Stimulated activated CD8-positive, alpha-beta memory T cell treated with anti-CD3 and anti-CD28 coated beads, Interleukin-12 subunit alpha, Interleukin-12 subunit beta, amount 100 ng/mL, for 24 hours (primary cell): ENCODE measurements at regions not wholly inside any gene's neighbourhood (a gene's known extent, or its start where the extent isn't known, plus 50 kb on each side); places are given as distances from the start of the nearest gene placed in this dataset.

Source experiments
- DNase-seq: peaks from one replicate; pipeline ENCODE4 v3.0.0-alpha.2; 2020; ENCODE audit errors: extremely low read depth

DNA sequence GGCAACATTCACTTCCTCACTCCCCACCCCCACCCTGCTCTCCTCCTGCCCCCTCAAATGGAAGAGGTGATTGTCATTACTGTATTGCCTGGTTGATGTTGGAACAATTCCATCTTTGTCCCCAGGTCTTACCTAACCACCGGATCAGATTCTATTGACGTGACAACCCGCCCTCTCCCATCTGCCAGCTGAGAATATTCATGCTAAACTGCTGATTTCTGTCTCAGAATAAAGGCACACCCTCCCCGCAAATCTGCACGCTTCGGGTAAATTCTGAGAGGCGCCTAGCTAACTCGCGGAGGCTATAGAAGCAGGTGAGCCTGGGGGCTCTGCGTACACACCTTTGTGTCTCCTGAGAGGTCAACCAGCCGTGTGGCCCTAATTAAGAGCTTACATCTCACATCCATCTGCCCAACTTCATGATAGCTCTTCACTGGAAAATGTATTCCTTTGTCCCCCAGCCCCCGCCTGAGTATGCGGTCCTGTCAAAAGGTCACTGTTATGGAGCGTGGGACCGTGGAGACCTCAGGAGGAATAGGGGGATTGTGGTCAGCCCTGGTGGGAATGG, 1054.3 kb downstream of the VRK1 start:
- no peak for DNase-seq

DNA sequence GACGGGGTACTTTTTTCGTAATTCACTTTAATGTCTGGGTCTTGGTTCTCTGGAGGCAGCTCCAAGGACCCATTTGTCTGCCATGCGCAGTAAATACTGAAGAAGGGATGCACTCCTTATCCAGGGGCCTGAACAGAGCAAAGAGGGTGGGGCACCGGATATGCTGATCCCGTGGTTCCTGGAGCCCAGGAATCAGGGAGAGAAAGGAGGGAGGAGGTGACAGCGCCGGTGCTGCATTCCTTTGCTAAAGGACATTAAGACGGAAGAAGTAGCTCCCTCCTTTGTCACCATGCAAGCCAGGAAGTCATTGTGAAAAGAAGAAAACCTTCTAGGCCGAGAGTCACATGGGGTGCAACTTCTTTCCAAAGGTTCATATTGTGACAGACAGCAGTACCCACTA, 1057.7 kb downstream of the VRK1 start:
- no peak for DNase-seq

DNA sequence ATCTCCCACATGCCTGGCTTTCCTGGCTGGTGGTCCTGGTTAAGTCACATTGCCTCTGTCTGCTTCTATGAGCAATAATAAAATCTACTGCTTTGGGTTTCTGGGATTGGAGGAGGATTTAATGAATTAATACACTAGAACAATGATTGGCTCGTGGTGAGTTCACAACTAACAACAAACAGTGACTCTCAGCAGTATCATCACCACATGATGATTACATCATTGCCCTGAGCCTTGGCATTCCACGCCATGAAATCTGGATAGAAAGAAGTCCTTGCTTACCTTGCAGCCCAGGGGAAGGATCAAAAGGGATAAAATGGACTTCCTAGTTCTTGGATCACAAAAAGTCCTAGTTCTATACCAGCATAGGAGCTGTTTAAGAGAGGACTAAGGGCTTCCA, 1069.0 kb downstream of the VRK1 start:
- DNase-seq: no peak

DNA sequence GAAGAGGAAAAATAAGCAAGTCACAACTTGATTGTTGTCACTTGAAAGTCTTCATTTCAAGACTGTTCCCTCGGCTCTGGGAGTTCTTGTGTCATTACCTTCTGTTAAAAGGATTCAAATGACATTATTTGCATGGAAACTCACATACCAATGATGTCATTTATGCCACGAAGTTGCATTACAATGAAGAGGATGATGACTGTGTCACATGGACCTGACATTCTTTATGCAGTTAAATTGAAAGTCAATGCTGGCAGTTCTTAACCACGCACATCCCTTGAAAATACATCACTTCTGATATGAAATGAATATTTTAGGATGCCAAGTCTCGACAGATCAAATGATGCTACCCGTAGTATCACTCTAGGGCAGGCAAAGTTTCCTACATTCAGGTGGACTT, 1069.5 kb downstream of the VRK1 start:
- DNase-seq: no peak

DNA sequence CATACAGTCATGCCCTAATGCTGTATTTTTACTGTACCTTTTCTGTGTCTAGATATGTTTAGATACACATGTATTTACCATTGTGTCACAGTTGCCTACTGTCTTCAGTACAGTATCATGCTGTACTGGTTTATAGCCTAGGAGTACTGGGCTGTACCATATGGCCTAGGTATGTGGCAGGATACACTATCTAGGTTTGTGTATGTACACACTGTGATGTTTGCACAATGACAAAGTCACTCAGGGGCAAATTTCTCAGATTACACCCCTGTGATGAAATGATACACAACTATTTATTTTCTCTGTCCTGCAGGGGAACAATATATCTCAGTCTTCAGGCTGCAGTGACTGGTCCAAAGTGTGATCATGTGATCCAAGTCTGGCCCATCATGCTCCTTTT, 1076.1 kb downstream of the VRK1 start:
- no peak for DNase-seq

DNA sequence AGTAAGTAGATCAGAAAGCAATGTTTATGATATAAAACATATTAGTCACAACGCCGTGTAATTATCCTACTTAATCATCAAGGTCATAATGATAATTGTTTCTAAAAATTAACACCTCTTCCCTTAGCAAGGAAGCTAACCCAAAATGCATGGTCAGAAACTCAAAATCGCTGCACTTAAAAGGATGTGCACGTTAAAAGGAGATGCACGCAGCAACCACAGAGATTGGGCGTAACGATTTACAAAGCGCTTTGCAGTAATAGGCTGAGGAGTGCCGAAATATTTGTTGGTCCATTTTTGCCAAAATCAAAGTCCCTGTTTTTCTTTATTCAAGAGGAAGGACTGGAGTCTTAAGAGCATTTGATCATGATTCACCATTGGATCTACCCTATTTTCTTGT, 1077.2 kb downstream of the VRK1 start:
- DNase-seq: no peak

DNA sequence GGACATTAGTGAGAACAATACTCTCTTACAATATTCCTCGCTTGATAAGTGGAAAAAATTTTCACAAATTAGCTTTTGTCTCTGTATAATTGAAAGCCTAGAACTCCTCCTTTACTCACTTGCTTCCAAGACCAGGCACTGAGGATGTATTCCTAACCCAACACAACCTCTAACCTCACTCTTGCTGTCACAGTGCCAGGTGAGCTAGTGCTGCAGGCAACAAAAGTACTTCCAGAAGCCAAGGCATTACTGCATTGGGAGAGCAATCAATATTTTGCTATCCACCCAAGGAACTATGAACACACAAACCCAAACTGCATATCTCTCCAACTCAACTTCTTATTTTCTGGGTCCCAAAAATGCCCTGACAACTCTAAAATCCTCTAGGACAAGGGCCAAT, 1081.0 kb downstream of the VRK1 start:
- no peak for DNase-seq

DNA sequence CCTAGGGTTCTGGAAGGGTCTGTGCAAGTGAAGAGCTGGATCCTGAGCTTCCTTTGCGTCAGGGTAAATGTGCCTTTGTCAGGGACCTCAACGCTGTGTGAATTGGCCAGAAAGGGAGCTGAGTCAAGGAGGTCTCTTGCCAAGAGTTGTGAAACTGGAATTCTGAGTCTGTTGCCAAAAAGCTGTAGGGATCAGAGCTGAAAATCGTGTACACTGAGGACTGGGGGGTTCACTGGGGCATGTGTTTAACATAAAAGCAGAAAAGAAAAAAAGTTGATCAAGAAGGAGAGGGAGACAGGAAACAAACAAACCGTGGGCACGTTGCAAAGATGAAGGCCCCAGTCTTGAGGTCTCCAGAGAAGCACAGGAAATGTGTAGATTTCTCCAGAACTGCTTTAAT, 1081.5 kb downstream of the VRK1 start:
- no peak for DNase-seq

DNA sequence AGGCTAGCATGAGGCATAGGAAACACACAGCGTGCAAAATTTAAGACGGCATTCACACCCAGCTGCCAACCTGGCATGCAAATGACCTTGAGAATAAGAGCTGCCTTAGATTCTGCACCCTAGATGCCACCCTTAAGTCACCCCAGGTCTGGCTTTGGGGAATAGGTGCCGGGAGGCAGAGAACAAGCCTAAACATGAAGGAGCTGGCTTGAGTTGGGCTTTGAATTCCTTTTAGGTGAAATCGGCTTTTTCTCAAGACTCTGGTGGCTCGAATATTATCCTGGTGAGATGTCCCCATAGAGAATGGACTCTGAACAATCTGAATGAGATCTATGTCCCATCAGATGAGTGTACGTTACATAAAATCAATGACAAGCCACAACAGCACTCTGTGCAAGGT, 1090.5 kb downstream of the VRK1 start:
- DNase-seq: no peak

DNA sequence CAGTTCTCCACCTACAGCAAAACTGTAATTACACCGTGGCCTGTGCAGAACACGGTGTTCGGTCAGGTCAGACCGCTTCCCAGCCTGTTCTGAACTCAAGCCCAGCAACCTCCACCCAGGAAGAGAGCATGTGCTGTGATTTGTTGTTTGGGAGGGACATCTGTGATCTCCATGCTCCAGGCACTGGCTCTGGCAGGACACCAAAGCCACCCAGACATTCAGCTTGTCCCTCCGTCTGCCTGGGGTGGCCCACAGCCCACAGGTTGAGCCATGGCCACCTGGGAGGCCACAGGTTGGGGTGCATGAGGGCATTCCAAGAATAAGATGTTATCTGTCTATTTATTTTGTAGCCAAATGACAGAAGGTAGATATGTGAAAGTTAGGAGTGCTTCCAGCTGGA, 1091.1 kb downstream of the VRK1 start:
- no peak for DNase-seq

DNA sequence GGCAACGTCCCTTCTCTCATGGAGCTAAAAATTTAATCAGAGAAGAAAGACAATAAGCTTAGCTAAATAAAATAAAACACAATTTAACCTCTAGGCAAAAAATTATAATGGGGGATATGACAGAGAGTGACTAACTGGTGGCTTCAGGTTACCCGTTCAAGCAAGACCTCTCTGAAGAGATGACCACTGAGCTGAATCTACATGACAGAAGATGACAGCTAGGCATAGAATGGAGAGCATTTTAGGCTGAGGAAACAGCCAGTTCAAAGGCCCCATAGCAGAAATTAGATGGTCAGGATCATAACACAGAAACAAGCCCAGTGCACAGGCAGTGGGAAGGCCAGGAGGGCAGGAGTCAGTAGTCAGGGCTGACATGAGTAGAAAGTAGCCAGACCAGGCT, 1094.3 kb downstream of the VRK1 start:
- DNase-seq: no peak

DNA sequence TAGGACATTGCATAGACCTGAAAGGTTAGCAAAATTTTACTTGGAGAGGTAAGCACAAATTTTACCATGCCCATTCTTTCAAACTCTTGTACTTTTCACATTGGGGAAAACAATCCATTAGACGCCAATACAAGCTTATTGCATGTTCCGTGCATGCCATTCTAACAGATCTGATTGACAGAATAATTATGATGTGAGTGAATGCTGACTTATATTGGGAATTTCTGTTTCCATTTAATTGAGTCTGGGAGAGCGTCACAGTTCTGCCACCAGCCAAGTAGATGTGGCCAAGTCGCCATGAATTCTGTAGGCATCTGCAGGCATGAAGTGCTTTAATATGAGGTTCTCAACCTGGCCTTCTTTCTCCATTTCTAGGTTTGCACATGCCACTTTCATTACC, 1097.4 kb downstream of the VRK1 start:
- DNase-seq: no peak

DNA sequence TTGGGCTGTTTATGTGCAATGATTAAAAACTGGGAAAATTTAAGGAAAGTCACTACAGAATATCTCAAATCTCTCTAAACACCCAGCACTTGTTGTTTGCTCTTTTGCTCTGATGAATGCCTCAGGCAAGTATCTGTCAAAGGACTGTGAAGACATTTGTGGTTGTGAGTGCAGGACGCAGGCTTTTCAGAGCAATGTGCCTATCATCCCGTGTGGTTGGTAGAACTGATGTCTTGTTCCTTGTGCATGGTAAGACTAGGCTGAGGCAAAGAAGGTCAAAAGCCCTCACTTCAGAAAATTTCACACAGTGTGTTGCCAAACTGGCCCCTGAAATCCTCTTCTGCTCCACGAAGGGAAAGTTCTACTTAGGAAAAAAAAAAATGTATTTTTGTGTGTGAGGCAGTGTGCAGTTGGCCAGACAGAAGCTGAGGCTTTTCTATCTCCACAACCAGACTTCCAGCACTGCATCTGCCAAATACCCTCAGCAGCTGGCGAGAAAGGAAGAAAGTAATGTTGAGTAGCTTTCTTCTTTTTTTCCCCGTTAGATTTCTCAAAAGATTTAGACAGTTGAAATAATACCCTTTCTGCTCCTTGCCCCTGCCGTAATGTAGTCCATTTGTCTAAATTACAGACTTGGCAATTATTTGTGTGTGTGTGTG, 1103.1 kb downstream of the VRK1 start:
- no peak for DNase-seq

DNA sequence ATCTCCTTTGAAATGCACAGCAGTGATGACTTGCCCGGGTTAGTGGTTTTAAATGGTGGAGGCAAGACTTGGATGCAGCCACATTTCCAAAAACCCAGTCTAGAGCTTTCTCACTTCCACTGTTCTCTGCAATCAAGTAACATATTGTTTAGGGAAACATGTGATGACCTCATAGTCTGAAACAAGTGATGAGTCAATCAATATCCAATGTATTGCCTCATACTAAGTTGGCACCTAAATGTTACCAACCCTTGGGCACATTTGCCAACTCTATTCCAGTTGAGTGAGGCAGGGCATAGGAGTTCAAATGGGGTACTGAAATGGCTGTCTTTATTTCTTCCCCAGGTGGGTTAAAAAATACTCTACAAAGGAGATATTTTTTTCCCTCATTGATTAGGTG, 1105.4 kb downstream of the VRK1 start:
- no peak for DNase-seq

DNA sequence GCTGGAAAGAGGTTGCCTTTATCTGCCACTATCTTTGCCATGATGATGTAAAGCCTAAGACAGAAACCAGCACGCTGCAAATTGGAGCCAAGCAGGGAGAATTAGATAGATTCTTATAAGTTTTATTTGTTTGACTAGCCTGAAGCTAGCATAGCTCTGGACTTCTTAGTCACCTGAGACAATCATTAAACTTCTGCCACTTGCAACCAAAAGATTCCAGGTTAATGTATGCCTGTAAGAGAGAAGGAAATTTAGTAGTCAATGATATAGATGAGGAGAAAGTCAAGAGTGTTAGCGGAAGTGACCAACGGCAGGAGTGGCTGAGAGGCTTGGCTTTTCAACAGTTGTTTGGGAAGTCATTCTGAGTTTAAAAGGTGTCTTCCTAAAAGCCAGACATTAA, 1106.6 kb downstream of the VRK1 start:
- no peak for DNase-seq

DNA sequence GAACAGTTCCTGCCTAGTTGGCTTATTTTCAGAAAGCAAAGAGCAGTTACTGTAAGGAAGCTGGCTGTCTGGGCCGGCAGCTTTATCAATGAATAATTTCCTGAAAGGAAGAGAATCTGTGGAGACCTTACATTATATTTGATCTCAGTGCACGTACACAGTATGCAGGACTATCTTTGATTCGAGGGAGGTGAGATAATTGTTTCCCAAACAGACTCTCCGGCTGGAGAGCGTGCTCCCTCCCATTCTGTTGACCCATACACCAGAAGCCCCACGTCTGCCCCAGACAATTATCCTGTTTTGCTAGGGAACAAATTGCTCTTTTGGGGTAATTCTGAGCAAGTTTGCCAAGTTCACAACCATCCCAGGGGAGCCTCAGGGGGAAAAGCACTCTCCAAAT, 1115.0 kb downstream of the VRK1 start:
- DNase-seq: no peak

DNA sequence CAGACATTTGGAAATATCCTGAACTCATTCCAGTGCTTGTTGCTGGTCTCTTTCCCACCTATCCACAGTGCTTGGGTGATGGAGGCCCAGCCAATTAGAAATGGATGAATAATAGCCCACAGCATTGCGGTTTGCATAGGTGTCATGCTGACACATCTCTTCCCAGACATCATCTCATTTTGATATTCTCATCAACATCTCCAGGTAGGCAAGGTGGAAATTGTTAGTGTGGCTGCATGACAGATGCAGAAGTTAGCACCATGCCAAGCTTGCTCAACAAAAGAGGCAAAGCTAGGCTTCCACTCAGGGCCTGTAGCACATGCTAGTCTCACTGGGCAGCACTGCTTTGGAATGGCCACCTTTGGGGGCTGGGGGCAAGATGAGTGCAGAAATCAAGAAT, 1118.9 kb downstream of the VRK1 start:
- no peak for DNase-seq

DNA sequence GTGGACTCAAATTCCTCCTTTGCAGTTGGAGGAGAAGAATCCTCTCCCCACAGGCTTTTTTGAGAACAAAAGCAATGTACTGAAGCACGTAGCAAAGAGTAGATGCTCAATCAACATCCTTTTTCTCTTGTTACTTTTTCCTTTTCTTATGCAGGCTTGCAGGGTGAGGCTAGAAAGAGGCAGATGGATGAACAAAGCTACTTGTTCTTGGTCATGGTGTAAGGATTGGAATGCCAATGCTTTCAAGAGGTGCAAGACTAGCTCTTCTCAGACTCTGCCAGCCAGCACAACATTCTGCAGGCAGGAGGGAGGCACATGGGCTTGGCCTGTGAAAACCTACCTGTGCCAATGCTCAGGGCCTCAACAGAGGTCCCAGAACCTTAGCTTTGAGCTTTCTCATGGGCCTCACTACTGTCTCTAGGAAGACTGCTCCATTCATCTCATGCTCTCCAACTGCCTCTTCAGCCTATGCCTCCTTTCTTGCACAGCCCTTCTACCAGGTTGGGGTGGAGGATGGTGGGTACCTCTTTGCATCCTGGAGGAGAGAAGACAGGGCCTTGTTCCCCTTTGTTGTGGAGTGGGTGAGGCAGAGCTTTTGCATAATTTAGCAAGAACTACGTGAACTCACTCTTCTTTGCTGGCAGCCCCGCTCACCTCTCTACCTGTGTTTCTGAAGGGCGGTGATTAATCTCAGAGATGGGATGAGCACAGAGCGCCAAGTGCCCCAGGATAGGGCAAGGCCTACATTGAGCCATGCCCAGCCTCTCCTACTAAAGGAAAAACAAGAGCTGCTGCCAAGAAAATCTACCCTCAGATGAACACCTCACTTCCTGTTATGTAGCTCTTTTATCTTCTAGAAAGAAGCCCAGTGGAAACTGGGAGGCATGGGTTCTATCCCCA, 1119.7 kb downstream of the VRK1 start:
- DNase-seq: no peak

DNA sequence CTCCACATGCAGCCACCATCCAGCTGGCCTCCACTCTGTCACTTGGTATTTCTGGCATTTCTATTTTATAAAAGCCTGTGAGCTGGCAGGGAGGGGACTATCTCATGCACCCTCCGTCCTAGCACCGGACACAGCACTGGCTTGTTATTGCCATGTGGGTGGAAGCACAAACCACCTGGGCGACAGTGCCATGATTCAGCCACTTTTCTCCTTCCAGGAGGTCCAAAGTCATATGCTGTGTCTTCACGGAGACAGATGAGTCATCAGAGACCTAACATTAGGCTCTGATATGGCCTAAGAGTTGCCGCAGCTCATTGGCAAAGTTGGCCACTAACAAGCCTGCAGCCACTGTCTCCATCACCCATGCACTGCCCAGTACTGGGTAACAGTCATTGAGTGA, 1123.0 kb downstream of the VRK1 start:
- DNase-seq: no peak

DNA sequence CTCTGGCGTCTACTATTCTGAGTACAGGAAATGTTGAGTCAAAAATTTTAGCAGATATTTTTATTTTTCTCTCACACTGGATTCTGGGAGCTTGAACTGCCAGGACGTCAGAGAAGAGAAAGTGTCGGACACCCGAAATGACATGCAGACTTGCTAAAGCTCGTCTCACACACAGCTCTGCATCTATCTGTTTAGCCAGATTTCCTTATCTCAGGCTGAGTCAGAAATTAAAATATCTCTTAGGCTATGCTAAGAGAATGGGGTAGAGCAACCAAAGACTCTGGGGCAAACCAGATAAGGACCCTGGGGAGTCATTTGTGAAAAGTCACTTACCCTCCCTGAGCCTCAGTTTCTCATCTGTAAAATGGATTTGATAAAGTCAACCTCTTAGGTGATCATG, 1124.1 kb downstream of the VRK1 start:
- DNase-seq: no peak

DNA sequence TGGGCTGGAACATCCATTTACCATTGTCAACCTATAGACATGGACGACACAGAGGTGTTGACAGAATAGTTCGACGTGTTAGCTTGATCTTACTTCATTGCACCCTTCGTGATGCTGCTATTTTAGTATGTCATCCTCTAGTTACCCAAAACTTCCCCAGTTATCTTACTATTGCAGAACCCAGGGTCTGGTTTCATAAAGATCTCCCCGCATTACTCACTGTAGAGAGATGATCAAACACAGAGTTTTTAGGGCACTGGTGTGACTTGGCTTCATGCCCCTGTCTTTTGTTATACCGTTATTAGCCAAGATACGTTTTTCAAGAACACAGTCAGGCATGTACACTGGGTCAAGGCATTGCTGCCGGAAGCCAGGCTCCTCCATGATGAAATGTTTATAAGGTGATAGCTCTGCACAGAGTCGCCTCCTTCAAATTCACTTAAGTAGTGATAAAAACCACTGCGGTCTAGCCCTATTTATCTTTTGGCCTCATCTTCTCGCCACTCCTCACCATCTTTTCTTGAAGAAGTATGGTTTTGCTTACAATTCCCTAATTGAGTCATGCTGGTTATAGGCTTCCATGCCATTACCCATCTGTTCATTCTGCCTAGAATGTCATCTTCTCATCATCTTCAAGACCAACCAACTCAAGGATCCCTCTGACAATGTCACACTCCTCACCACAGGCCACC, 1127.9 kb downstream of the VRK1 start:
- DNase-seq: no peak

DNA sequence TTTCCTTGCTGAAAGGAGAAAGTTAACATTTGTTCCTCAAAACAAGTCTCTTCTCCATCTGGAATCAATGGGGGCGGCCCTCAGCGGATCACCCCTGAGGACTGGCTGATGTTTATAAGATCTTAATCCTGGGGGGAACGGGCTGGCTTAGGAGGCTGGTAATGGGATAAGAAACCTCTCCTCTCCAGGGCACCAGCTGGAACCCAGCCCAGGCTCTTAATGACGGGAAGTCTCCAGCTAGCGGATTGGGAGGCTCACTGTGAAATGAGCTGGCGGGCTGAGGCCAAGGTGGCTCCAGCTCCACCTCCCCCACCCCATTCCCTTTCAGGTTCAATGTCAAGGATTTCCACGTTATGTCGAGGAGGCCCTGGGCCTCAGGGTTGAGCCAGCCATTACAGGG, 1133.0 kb downstream of the VRK1 start:
- no peak for DNase-seq

DNA sequence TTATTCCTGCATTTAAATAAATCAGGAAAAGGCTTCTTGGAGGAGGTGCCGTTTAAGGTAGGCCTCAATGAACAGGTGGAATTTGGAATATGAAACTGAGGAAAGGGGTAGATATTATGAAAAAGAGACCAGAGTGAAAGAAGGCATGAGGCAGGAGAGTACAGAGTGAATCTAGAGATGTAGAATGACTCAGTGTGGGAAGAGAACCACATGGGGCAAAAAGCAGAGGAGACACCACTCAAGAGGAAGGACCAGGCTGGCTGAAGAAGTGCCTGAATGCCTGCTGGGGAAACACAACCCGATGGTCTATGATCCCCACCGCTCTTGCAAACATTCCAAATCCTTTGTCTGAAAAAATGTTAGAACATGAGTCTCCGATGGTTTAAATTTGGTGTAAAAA, 1134.1 kb downstream of the VRK1 start:
- DNase-seq: no peak
